HG03039 (cell line): ENCODE measurements at regions not wholly inside any gene's neighbourhood (a gene's known extent, or its start where the extent isn't known, plus 50 kb on each side); places are given as distances from the start of the nearest gene placed in this dataset.

Source experiments
- ATAC-seq: cut with Tn5 transposase; IDR thresholded peaks from one replicate; pipeline ENCODE4 v1.9.1; 2021; ENCODE audit warnings: mild to moderate bottlenecking, moderate library complexity; ENCODE audit not compliant: unreplicated experiment

- no peak for ATAC-seq
Observed at GRCh38 chr10:43963379-43963778, 314.7 kb upstream of the ZNF32 start.

DNA sequence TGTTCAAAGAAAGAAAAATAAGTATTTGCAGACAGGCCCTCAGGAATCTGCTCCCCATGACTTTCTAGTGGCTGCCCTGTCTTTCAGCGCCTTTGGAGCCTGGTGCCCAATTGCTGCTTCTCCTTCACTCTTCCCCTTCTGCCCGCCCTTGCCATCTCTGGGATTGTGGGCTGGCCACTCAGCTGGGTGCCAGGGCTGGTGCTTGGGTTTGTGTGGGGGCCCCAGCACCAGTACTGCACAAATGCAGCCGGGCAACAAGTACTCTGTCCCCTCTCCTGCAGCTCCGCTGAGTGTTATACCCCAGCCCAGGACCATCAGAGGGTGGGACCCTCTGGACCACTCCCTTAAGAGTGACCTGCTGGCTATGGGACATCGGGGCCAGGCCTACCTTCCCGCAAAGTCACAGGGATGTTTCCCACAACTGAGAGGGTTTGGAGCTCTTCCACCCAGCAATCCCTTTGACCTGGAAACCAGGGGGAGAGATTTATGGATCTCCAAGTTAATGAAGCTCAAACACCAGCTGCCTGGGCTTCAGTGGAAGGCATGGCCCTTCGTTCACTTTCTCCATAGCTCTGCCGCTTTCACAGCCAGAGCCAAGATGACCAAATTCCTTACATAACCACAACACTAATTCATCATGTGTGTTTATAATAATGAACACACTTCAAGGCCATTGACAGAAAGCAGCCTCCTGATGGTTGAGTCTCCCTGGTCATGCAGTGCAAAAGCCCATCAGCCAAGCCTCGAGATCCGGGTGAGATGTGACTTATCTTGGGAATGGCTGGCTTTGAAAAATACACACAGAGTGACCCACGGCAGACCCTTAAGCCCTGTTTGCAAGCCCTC lies 313.9 kb upstream of the ZNF32 start:
- ATAC-seq: no peak

GRCh38 chr10:43961523-43962345 lies 313.1 kb upstream of the ZNF32 start:
- no peak for ATAC-seq

DNA sequence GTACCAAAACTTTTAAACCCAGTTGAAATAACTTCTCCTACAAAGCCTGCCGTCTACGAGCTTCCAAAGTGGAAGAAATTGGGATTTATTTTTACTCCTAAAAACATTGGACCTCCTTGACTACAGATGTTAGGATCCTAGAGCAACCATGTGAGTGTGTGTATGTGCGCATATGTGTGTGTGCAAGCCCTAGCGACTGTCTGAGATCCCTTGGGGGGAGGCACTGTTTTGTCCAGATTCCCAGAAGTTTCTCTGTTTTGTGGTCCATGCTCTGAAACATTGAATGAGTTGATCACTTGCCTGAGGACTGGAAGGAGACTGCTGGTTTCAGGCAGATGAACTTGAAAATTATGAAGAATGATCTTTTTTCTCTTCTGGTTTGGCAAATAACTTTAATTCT lies 312.3 kb upstream of the ZNF32 start:
- no peak for ATAC-seq

- no peak for ATAC-seq
Observed at GRCh38 chr10:43960477-43960876, 311.8 kb upstream of the ZNF32 start.

DNA sequence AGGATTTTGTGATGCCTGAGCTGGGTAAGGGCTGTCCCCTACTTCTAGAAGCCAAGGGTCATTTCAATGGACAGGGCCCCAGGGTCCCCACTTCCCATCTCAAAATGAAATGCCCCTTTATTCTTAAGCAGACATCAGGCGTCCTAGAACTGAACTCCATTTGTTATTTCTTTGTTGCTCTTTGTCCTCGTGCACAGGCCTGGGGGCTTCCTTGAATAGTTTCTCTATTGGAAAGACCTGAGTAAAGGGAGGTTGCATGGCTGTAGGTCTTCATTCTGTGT lies 311.4 kb upstream of the ZNF32 start:
- ATAC-seq: no peak

DNA sequence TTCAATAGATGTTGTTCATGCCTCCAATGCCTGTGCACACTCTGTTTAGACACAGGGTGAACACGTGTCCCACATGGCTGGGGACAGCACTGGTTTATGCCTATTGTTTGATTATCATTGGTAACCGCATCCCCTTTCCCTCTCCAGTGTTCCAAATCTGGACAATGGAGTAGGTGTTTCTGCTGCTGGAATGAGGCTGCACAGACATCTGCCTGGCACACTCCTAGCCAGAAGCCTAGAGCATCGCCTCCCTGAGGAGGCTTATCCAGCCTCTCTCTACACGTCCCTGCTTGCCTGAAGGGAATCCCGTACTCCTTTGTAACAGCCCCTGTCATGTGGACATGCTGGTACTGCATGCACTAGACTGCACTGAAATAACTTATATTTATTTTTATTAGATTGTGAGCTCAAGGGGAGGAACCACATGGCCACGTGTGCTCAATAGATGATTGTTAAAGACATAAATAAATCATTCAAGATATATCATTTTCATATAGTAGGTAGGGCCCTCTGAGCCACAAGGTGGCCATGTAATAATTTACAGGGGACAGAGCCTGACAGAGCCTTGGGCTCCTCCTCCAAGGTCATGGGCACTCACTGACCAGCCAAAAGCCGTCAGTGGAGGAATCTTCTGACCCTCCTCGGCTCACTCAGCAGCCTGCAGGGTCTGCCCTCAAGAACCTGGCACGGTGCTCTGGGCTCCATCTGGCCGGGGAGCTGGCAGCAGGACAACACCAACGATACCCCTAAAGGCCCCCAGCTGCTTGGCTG lies 310.9 kb upstream of the ZNF32 start:
- no peak for ATAC-seq

- ATAC-seq: no peak
Observed at GRCh38 chr10:43958964-43959363, 310.3 kb upstream of the ZNF32 start.

GRCh38 chr10:43958071-43958432 lies 309.4 kb upstream of the ZNF32 start:
- no peak for ATAC-seq

- no peak for ATAC-seq
Observed at GRCh38 chr10:43957267-43958070, 308.8 kb upstream of the ZNF32 start.

DNA sequence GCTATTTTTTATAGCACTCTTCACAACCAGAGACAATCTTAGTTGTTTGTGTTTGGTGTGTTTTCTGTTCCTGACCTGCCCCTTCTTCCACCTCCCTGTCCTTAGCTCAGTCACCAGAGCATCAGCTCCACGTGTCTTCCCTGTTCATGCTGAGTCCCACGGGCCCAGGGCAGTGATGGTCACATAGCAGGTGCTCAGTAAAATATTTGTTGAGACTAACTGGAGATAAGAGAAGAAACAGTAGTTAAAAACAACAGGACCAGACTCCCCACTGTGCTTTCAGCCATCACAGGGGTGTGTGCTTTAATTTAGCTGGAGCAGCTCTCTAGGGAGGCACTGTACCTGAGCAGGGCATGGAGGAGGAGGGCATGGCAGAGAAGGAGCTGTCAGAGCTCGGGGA lies 307.3 kb upstream of the ZNF32 start:
- no peak for ATAC-seq

DNA sequence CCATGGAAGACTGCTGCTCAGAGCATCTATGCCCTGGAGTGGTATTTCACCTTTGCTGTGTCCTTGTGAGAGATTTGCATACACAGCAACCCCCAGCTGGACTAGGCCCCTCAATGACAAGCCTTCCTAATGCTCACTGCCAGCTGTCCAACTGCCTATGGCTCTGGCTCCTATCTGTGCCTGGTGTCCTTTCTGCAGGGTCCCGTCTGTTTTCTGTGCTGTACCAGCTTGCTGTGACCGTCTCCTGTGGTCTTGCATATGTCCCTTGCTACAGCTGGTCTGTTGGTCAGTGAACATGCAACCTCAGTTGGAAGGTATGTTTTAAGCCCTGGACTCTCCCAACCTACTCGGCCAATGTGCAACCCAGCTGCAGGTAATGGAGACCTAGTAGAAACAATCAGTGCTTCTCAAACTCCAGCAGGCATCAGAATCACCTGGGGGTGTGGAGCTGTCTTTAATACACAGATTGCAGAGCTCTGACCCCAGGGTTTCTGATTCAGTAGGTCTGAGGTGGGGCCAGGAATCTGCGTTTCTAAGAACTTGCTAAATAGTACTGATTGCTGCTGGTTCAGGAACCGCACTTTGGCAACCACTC lies 306.4 kb upstream of the ZNF32 start:
- ATAC-seq: no peak

GRCh38 chr10:43953672-43954071 lies 305.0 kb upstream of the ZNF32 start:
- ATAC-seq: no peak

DNA sequence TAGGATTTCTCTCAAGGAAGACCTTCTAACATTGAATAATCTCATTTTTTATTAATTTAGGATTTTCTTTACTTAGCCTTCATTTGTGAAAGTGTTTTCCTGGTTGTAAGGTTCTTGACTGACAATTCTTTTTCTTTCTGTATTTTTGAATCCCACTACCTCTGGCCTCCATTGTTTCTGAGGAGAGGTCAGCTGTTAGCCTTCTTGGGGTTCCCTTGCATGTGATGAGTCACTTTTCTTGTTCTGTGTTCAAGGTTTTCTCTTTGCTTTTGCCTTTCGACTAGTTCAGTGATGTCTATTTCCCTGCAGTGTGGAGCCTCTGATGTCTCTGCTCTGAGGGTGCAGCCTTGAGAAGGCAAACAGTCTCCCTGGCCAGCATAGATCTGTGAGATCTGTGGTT lies 304.1 kb upstream of the ZNF32 start:
- no peak for ATAC-seq

DNA sequence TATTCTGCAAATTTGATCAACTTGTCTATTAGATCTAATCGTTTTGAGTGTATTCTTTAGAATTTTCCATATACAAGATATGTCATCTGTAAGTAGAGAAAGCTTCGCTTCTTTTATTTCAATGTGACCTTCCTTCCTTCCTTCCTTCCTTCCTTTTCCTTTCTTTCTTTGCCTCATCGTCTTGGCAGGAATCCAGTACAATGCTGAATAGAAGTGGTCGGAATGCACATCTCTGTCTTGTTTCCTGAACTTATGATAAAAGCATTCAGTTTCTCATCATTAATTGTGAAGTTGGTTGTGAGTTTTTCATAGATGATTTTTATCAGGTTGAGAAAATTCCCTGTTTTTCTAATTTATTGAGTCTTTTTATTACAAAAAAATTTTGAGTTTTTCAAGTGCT lies 300.7 kb upstream of the ZNF32 start:
- no peak for ATAC-seq

DNA sequence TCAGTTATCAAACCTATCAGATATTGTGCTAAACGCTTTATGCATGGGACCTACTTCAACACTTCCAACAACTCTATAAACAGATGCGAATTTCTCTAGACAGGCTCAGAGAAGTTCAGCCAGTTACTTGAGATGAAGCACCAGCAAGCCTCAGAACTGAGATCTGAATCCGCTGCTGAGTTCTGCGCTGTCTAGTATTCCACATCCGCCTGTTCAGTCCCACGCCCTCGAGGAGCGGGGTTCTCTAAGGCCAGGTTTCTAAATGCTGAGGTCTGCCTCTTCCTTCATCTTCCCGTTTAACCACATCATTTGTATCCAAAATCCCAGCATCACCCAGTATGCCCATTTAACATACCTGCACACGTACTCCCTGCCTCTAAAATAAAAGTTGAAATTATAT lies 297.8 kb upstream of the ZNF32 start:
- ATAC-seq: no peak

DNA sequence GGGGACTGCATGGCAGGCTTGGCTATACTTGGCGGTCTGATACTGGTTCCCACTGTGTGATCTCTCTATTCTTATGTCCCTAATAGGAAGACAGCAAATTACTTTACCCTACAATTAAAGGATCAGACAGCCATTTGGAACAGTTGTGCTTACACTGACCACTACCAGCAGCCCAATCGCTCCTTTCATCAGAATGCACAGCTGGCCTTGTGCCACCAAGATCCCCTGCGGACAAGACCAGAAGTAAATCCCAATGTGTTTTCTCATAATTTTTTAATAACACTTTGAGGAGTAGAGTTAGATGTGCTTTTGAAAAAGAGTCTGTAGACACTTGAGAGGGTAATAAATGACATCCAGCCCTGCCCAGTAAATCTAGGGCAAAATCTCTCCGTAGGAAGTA lies 297.2 kb upstream of the ZNF32 start:
- no peak for ATAC-seq

DNA sequence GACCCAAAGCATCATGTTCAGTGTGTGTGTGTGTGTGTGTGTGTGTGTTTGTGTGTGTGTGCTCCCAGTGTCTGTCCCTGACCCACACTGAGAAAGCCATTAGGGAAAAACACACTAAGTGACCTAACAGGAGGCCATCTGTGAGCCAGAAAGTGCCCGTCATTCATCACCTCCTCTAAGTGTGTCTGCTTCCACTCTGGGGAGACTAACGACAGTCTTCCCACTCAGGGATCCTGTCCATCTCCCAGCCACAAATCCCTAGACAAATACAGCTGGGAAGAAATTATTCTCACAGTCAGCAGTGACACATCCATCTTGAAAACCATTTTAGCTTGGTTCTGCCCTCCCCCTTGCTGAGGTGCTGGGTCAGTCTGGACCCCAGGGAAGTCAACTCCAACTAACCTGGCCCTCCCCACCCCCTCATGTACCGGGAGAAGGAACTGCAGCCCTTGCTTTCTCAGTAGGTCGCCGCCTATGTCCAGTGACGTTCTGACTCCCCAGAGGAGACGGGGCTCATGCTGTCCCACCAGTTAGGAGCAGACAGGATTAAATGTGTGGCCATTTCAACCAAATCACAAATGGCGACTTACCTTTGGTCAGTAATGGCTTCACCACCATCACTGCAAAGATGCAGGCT lies 296.5 kb upstream of the ZNF32 start:
- ATAC-seq: no peak

- no peak for ATAC-seq
Observed at GRCh38 chr10:43944381-43945093, 295.9 kb upstream of the ZNF32 start.
